Fibroblast of pulmonary artery (primary cell): ENCODE measurements at regions not wholly inside any gene's neighbourhood (a gene's known extent, or its start where the extent isn't known, plus 50 kb on each side); places are given as distances from the start of the nearest gene placed in this dataset.

Source experiments
- DNase-seq: peaks from one replicate; pipeline ENCODE4 v3.0.0-alpha.2; 2010; ENCODE audit warnings: low read depth
- H3K4me3 ChIP-seq: replicated peaks from 2 replicates; pipeline ENCODE4 v1.5.1; 2011; ENCODE audit warnings: low read depth, mild to moderate bottlenecking, control low read depth, low read length, moderate library complexity
- TF ChIP-seq, protein P1 (sequence below): IDR thresholded peaks from 2 replicates; pipeline ENCODE4 v1.5.1; 2011; ENCODE audit warnings: mild to moderate bottlenecking, control low read depth, low read length, inconsistent platforms; ENCODE audit errors: missing control alignments

DNA sequence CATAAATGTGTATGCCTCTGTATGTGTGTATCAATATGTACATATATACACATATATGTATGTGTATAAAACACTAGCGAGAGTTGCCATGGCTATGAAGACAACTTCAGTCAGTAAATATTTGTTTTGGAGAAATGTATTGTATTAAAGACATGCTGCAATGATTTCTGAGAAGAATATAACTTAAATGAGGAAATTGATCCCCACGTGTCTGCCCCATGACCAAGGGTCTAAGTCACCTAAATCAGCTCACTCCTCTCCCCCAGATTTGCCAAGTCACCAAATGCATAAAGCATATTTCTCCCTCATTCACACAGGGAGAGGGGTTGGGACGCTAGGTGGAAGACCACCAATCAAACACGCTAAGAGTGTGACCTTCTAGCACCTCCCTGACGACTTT is 58.3 kb upstream of the LYST start:
- DNase-seq, result no peak
- H3K4me3 ChIP-seq, result no peak overlapping the region
- TF ChIP-seq, protein P1, sequence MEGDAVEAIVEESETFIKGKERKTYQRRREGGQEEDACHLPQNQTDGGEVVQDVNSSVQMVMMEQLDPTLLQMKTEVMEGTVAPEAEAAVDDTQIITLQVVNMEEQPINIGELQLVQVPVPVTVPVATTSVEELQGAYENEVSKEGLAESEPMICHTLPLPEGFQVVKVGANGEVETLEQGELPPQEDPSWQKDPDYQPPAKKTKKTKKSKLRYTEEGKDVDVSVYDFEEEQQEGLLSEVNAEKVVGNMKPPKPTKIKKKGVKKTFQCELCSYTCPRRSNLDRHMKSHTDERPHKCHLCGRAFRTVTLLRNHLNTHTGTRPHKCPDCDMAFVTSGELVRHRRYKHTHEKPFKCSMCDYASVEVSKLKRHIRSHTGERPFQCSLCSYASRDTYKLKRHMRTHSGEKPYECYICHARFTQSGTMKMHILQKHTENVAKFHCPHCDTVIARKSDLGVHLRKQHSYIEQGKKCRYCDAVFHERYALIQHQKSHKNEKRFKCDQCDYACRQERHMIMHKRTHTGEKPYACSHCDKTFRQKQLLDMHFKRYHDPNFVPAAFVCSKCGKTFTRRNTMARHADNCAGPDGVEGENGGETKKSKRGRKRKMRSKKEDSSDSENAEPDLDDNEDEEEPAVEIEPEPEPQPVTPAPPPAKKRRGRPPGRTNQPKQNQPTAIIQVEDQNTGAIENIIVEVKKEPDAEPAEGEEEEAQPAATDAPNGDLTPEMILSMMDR, result no peak

DNA sequence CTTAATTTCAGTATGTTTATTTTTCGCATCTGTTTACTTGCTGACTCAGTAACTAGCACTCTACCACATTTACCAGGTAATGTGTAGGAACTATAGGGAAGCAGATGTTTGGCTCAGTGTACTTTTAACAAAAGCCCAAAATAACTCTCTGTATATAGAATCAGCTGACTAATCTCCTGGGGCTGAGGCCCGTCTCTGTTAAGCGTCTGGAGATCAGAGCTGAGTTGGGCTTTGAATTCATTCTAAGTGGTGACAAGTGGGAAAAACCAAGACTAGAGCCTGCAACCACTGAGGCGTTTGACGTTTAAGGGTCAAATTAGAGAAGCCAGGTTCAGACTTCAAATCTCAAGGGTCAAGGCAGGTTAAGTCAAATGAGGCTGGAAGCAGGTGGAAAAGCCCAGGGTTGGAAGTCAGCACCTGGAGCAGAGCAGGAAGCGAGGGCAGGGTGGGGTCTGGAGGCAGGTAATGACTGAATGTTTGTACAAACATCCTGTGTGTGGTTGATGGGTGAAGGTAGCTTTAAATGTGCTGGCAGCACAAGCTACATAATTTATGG is 56.8 kb upstream of the LYST start:
- peak; percentile 44 for DNase-seq
- no peak overlapping the region for H3K4me3 ChIP-seq
- TF ChIP-seq, protein P1, result no peak

DNA sequence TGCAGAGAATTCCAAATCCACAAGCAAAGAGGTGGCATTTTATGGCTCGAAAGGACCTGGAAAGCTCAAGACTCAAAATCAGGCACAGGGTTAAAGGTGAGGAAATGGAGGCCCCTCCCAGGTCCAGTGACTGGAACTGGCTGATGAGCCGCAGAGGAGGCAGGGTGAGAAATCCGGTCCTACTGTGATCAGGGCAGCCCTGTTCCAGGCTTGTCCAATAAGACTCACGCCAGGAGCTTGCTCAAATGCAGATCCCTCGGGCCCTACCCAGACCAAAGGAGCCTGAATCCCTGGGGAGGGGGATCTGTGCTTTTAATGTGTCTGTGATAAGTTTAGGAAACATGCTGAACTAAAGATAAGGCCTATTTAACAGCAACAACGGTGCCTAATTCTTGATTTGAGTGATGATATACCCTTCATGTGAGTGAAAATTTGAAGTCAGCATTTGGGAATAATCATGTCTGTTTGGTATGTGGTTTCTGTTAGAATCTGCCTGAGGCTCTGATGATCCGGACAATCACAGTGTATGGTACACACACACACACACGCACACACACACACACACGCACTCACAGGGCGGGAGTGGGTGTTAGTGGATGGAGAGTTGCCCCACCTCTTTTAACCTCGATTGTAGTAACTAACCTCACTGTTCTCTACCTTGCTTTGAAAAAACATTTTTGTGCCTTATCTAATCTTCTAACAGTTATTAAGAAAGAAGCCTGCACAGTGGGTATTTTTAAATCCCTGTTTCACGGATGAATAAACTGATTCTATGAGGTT is 54.1 kb upstream of the LYST start:
- no peak for DNase-seq
- H3K4me3 ChIP-seq, result no peak overlapping the region
- TF ChIP-seq, protein P1, result no peak

DNA sequence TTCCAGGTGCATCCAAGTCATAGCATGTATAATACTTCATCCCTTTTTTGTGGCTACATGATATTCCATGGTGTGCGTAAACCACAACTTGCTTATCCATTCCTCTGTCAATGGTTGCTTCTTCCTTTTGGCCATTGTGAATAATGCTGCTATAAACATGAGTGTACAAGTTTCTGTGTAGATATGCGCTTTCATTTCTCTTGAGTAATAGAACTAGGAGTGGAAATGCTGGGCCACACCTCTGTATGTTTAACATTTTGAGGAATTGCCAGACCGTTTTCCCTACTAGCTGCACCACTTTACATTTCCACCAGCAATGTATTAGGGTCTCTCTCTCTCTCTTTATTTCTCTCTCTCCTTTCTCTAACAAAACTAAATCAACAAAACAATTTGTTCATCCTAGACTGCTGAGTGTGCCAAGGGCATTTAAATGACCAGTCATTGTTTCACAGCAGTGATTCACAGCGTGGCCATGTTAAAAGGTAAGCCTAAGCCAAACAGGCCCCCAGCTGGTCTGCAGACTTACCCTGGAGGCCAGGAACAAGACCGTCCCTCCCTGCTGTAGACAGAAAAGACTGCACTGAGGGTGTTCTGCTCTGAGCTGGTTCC is 53.2 kb upstream of the LYST start:
- H3K4me3 ChIP-seq, result no peak overlapping the region
- DNase-seq, result peak; percentile 84
- TF ChIP-seq, protein P1, result no peak

DNA sequence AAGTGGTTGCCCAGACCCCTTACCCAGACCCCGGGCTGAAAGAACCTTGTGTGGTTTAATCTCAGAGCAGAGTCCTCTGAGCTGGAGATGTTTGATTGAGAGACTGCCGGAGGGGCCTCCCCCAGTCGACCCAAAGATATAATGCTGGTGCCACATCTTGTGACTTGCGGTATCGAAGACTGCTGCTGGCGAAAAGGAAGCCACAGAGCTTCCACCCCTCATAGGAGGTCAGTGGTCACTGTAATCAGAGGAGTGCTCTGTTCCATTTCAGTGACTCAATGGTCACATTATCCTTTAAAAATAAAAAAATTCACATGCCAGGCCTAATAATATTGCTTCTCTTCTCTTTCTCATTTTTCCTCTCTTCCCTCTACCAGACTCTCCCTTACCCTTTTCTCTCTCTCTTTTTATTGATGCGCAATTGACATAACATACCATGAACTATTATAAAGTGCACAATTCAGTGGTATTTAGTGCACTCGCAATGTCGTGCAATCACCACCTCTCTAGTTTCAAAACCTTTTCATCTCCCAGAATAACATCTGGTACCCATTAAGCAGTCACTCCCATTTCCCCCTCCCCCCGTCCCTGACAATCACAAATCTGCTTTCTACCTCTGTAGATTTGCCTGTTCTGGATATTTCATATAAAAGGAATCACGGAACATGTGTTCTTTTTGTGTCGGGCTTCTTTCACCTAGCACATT is 52.6 kb upstream of the LYST start:
- TF ChIP-seq, protein P1, result no peak
- no peak for DNase-seq
- no peak overlapping the region for H3K4me3 ChIP-seq

DNA sequence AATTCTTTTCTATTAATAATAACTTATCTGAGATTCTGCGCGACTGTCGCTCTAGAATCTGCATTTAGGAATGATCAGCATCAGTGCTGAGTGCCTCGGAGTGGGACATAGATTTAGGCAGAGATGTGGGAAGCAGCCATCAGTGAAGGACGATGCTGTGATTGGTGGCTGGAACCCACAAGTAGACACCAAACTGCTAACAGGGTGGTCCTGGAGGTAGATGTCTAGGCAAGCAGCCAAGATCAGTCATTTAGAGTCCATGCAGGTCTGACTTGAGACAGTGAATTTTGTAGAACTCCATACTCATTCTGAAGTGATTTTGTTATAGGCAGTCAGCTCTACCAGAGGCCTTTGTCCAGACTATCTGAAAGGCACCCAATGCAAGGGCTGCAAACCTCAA is 51.8 kb upstream of the LYST start:
- no peak for DNase-seq
- TF ChIP-seq, protein P1, result no peak
- no peak overlapping the region for H3K4me3 ChIP-seq
